ENCODE measurements at regions not wholly inside any gene's neighbourhood (a gene's known extent, or its start where the extent isn't known, plus 50 kb on each side); places are given as distances from the start of the nearest gene placed in this dataset.

DNA sequence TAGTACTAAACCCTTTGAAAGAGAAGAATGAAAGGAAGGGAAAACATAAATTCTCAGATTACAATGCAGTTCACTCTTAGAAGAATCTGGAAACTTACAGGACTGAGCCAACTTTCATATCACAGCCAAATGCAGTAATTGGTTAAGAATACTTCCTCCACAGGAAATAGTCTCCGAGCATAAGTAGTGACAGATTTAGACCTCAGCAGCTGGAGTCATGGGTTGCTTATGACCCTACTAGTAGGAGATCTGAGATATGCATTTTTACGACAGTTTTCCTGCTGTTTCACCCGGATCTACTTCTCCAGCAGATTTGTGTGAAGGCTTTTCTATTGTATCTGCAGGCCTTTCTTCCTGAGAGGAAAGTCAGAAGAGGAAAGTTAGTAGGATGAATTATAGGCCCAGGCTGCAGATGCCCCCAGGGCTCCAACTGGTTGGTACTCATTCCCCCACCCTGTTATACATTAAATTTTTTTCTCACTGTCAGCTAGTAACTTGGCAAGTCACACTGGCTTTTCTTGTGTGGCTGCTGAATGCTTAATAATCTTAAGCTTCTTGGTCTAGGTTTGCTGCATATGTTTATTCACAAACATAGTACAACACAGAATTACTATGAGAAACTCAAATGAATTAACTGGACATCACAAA lies 1241.5 kb upstream of the MIR17HG start:
- DNase-seq: peak in 2 of 3 donors; percentile 8 to 16
- WGBS (ENCODE audit: insufficient coverage): 8% methylated on average over 2 of the region's 3 CpGs
- no peaks in the 10 kb centered on the region for H3K27me3 ChIP-seq (replicated peaks in 2 of 5; ENCODE audit: control insufficient read depth in 4 of 5, insufficient read depth in 5 of 5, low read length in 4 of 5)
- H3K27ac ChIP-seq (ENCODE audit: insufficient read depth in 1 of 2, low read depth in 1 of 2, low read length in 2 of 2, poor library complexity in 1 of 2, severe bottlenecking in 2 of 2): no peak overlapping the region
- CTCF ChIA-PET: no interaction called here
- H3K4me3 ChIP-seq (ENCODE audit: control insufficient read depth in 1 of 7, extremely low read depth in 1 of 7, insufficient read depth in 4 of 7, low read depth in 2 of 7, low read length in 6 of 7): no peak overlapping the region
- H3K9me3 ChIP-seq (ENCODE audit: control extremely low read depth in 1 of 5, control insufficient read depth in 4 of 5, insufficient read depth in 2 of 5, low read depth in 1 of 5, low read length in 4 of 5): peaks cover 0 to 2% (median 0%) of the 10 kb centered on the region in 5 experiments
- POLR2A ChIA-PET: no interaction called here
- H3K4me1 ChIP-seq (ENCODE audit: control extremely low read depth in 1 of 4, control insufficient read depth in 4 of 4, insufficient read depth in 4 of 4, low read length in 3 of 4): peaks cover 0 to 13% (median 2%) of the 10 kb centered on the region in 4 experiments
- no peaks in the 10 kb centered on the region for H3K36me3 ChIP-seq (ENCODE audit: control insufficient read depth in 4 of 4, insufficient read depth in 4 of 4, low read length in 3 of 4)

DNA sequence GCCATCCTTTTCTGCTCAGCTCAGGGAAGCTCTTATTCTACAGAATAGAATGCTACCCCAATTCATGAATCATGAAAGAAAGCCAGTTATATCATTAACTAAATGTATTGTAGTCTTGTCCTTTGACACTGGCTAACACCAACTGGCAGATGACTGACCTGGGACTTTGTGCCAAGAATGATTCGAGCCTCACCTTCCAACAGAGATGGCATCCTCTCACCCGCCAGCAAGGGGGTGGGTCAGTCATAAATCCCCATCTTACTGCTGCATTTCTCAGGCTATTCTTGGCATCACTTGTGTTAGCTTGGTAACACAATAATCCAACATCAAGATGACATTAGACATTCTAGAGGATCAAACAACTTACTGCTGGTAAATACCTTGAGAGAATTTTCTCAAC lies 1239.8 kb upstream of the MIR17HG start:
- Histone ChIP-seq H3K36me3 (ENCODE audit: control insufficient read depth in 4 of 4, insufficient read depth in 4 of 4, low read length in 3 of 4) (no peaks in the 10 kb centered on the region), H3K9me3 (ENCODE audit: control extremely low read depth in 1 of 5, control insufficient read depth in 4 of 5, insufficient read depth in 2 of 5, low read depth in 1 of 5, low read length in 4 of 5) (peaks cover 0 to 2% (median 0%) of the 10 kb centered on the region in 5 experiments), H3K27me3 (replicated peaks in 2 of 5; ENCODE audit: control insufficient read depth in 4 of 5, insufficient read depth in 5 of 5, low read length in 4 of 5) (no peaks in the 10 kb centered on the region), H3K27ac (ENCODE audit: insufficient read depth in 1 of 2, low read depth in 1 of 2, low read length in 2 of 2, poor library complexity in 1 of 2, severe bottlenecking in 2 of 2) (no peak overlapping the region), H3K4me3 (ENCODE audit: control insufficient read depth in 1 of 7, extremely low read depth in 1 of 7, insufficient read depth in 4 of 7, low read depth in 2 of 7, low read length in 6 of 7) (no peak overlapping the region), H3K4me1 (ENCODE audit: control extremely low read depth in 1 of 4, control insufficient read depth in 4 of 4, insufficient read depth in 4 of 4, low read length in 3 of 4) (peaks cover 0 to 13% (median 2%) of the 10 kb centered on the region in 4 experiments)
- ChIA-PET POLR2A (no interaction called here), CTCF (no interaction called here)
- DNase-seq: no peak
- WGBS (ENCODE audit: insufficient coverage): 100% methylated on average over 2 of the region's 2 CpGs

DNA sequence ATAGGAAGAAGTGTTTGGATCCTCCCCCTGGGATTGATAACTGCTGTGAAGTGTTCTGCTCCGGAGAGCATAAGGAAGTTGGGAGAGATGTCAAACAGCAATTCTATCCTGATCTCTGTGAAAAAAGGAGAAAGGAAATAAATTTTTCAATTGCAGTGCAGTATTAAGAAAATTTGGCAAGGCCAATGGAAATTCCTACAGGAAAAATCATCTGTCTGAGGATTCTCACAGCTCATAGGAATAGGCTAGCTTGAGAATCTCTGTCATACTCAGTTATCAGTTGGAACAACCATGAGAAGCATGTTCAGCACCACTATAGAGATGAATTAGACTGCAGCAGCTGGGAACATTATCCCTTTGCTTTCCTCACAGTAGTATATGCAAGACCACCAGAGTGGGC lies 1238.9 kb upstream of the MIR17HG start:
- no peak for DNase-seq
- no peak overlapping the region for H3K4me3 ChIP-seq (ENCODE audit: control insufficient read depth in 1 of 7, extremely low read depth in 1 of 7, insufficient read depth in 4 of 7, low read depth in 2 of 7, low read length in 6 of 7)
- H3K4me1 ChIP-seq (ENCODE audit: control extremely low read depth in 1 of 4, control insufficient read depth in 4 of 4, insufficient read depth in 4 of 4, low read length in 3 of 4): peaks cover 0 to 13% (median 2%) of the 10 kb centered on the region in 4 experiments
- 100% methylated on average over 1 of the region's 1 CpG for WGBS (ENCODE audit: insufficient coverage)
- no peaks in the 10 kb centered on the region for H3K36me3 ChIP-seq (ENCODE audit: control insufficient read depth in 4 of 4, insufficient read depth in 4 of 4, low read length in 3 of 4)
- no peak overlapping the region for H3K27ac ChIP-seq (ENCODE audit: insufficient read depth in 1 of 2, low read depth in 1 of 2, low read length in 2 of 2, poor library complexity in 1 of 2, severe bottlenecking in 2 of 2)
- POLR2A ChIA-PET: no interaction called here
- H3K9me3 ChIP-seq (ENCODE audit: control extremely low read depth in 1 of 5, control insufficient read depth in 4 of 5, insufficient read depth in 2 of 5, low read depth in 1 of 5, low read length in 4 of 5): no peaks in the 10 kb centered on the region
- CTCF ChIA-PET: no interaction called here
- H3K27me3 ChIP-seq (replicated peaks in 2 of 5; ENCODE audit: control insufficient read depth in 4 of 5, insufficient read depth in 5 of 5, low read length in 4 of 5): no peaks in the 10 kb centered on the region

DNA sequence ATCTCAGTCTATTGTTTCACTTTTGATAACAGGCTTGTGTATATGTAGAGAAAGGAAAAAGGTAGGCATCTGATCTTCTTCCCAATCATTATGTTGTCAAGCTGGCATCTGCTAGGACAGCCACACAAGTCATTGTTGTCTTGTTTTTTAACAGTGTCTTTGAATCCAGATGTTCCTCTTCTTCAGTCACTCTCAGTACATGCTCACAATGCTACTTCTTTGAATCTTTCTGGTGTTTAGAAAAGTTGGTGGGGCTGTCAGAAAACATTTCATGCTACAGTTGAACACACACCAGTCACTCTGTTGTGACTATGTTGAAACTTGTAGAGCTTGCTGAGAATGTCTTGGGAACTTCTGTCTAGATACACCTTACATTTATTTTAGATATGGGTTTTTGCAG lies 1231.4 kb upstream of the MIR17HG start:
- POLR2A ChIA-PET: interaction anchor here (0.6 kb wide), 1 partner anchor 1193 kb away, joined by 3 read pairs; no protein-coding TSS in a partner anchor
- CTCF ChIA-PET: no interaction called here

DNA sequence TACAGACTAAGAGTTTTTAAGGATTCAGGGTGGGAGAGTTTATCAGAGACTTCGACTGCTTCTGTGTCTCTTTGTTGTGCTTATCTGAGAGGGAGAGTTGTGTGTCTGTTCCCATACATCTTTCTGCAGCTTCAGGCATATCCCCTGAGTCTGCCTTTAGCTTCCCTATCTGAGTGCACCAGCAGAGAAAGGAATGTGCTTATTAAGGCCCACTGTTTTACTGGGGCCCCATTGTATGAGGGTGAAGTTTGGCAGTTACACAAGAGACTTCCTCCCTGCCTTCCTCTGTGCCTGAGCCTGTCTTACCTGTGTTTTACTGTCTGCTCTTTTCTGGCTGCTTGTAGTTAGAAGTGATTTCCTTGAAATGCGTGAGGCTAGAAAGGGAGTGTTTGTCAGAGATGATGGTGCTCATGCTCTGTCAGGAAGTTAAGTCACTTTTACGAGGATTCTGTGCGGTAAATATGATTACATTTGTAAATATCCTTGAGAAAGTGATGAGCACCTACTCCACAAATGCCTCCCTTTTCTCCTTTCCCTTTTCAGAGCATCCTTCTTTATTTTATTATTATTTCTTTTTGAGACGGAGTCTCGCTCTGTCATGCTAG lies 1228.9 kb upstream of the MIR17HG start:
- ChIA-PET POLR2A (no interaction called here), CTCF (no interaction called here)
- no peak overlapping the region for H3K27ac ChIP-seq (ENCODE audit: insufficient read depth in 1 of 2, low read depth in 1 of 2, low read length in 2 of 2, poor library complexity in 1 of 2, severe bottlenecking in 2 of 2)
- H3K9me3 ChIP-seq (ENCODE audit: control extremely low read depth in 1 of 5, control insufficient read depth in 4 of 5, insufficient read depth in 2 of 5, low read depth in 1 of 5, low read length in 4 of 5): no peaks in the 10 kb centered on the region
- WGBS (ENCODE audit: insufficient coverage): no CpG with 5 or more reads among the region's 6 CpGs
- H3K4me1 ChIP-seq (ENCODE audit: control extremely low read depth in 1 of 4, control insufficient read depth in 4 of 4, insufficient read depth in 4 of 4, low read length in 3 of 4): peaks cover 0 to 2% (median 0%) of the 10 kb centered on the region in 4 experiments
- no peaks in the 10 kb centered on the region for H3K36me3 ChIP-seq (ENCODE audit: control insufficient read depth in 4 of 4, insufficient read depth in 4 of 4, low read length in 3 of 4)
- no peak overlapping the region for H3K4me3 ChIP-seq (ENCODE audit: control insufficient read depth in 1 of 7, extremely low read depth in 1 of 7, insufficient read depth in 4 of 7, low read depth in 2 of 7, low read length in 6 of 7)
- H3K27me3 ChIP-seq (replicated peaks in 2 of 5; ENCODE audit: control insufficient read depth in 4 of 5, insufficient read depth in 5 of 5, low read length in 4 of 5): no peaks in the 10 kb centered on the region
- no peak for DNase-seq

More for the DNA sequence above, 1231.4 kb upstream of the MIR17HG start:
- Histone ChIP-seq H3K36me3 (ENCODE audit: control insufficient read depth in 4 of 4, insufficient read depth in 4 of 4, low read length in 3 of 4) (no peaks in the 10 kb centered on the region), H3K4me1 (ENCODE audit: control extremely low read depth in 1 of 4, control insufficient read depth in 4 of 4, insufficient read depth in 4 of 4, low read length in 3 of 4) (peaks cover 0 to 2% (median 0%) of the 10 kb centered on the region in 4 experiments), H3K27me3 (replicated peaks in 2 of 5; ENCODE audit: control insufficient read depth in 4 of 5, insufficient read depth in 5 of 5, low read length in 4 of 5) (no peaks in the 10 kb centered on the region), H3K27ac (ENCODE audit: insufficient read depth in 1 of 2, low read depth in 1 of 2, low read length in 2 of 2, poor library complexity in 1 of 2, severe bottlenecking in 2 of 2) (no peak overlapping the region), H3K9me3 (ENCODE audit: control extremely low read depth in 1 of 5, control insufficient read depth in 4 of 5, insufficient read depth in 2 of 5, low read depth in 1 of 5, low read length in 4 of 5) (no peaks in the 10 kb centered on the region), H3K4me3 (ENCODE audit: control insufficient read depth in 1 of 7, extremely low read depth in 1 of 7, insufficient read depth in 4 of 7, low read depth in 2 of 7, low read length in 6 of 7) (no peak overlapping the region)
- DNase-seq: no peak

DNA sequence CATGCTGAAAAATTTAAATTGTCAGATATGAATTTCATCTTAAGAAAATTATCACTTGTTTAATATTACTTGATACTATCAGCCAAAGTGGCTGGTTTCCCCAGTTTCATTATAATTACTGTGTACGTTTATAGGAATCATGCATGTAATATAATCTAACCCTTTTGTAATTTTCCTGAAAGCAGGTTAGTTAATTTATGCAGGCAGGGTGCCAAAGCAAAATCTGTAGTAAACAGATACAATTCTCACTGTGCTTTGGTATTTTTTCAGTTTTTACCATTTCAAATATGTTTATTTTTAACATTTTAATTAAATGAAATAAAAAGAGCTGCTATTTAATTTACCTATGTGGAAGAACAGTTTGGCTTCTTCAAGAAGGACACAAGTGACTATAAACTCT lies 1227.5 kb upstream of the MIR17HG start:
- Histone ChIP-seq H3K27me3 (replicated peaks in 2 of 5; ENCODE audit: control insufficient read depth in 4 of 5, insufficient read depth in 5 of 5, low read length in 4 of 5) (no peaks in the 10 kb centered on the region), H3K4me1 (ENCODE audit: control extremely low read depth in 1 of 4, control insufficient read depth in 4 of 4, insufficient read depth in 4 of 4, low read length in 3 of 4) (peaks cover 0 to 2% (median 0%) of the 10 kb centered on the region in 4 experiments), H3K4me3 (ENCODE audit: control insufficient read depth in 1 of 7, extremely low read depth in 1 of 7, insufficient read depth in 4 of 7, low read depth in 2 of 7, low read length in 6 of 7) (no peak overlapping the region), H3K9me3 (ENCODE audit: control extremely low read depth in 1 of 5, control insufficient read depth in 4 of 5, insufficient read depth in 2 of 5, low read depth in 1 of 5, low read length in 4 of 5) (no peaks in the 10 kb centered on the region), H3K36me3 (ENCODE audit: control insufficient read depth in 4 of 4, insufficient read depth in 4 of 4, low read length in 3 of 4) (no peaks in the 10 kb centered on the region), H3K27ac (ENCODE audit: insufficient read depth in 1 of 2, low read depth in 1 of 2, low read length in 2 of 2, poor library complexity in 1 of 2, severe bottlenecking in 2 of 2) (no peak overlapping the region)
- DNase-seq: no peak
- no CpG with 5 or more reads among the region's 1 CpG for WGBS (ENCODE audit: insufficient coverage)
- CTCF ChIA-PET: no interaction called here
- POLR2A ChIA-PET: no interaction called here

DNA sequence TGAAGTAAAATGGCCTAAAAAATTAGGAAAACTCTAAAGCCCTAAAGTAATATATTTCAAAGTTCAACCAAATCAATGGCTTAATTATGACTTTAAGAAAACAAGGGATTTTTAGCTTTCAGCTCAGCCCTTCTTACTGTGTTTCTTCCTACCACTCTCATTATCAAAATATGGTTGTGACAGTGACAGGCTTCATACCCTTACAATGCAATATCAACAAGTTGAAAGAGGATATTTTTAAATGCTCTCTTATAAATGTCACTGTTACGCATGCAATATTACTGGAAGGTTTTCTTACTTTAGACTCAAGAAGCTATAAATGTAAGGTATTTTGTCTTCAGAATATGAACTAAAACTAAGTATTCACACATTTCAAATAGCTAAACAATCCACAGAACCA lies 1225.7 kb upstream of the MIR17HG start:
- Histone ChIP-seq H3K27me3 (replicated peaks in 2 of 5; ENCODE audit: control insufficient read depth in 4 of 5, insufficient read depth in 5 of 5, low read length in 4 of 5) (no peaks in the 10 kb centered on the region), H3K9me3 (ENCODE audit: control extremely low read depth in 1 of 5, control insufficient read depth in 4 of 5, insufficient read depth in 2 of 5, low read depth in 1 of 5, low read length in 4 of 5) (no peaks in the 10 kb centered on the region), H3K4me1 (ENCODE audit: control extremely low read depth in 1 of 4, control insufficient read depth in 4 of 4, insufficient read depth in 4 of 4, low read length in 3 of 4) (peaks cover 0 to 2% (median 0%) of the 10 kb centered on the region in 4 experiments), H3K4me3 (ENCODE audit: control insufficient read depth in 1 of 7, extremely low read depth in 1 of 7, insufficient read depth in 4 of 7, low read depth in 2 of 7, low read length in 6 of 7) (no peak overlapping the region), H3K27ac (ENCODE audit: insufficient read depth in 1 of 2, low read depth in 1 of 2, low read length in 2 of 2, poor library complexity in 1 of 2, severe bottlenecking in 2 of 2) (no peak overlapping the region), H3K36me3 (ENCODE audit: control insufficient read depth in 4 of 4, insufficient read depth in 4 of 4, low read length in 3 of 4) (no peaks in the 10 kb centered on the region)
- POLR2A ChIA-PET: no interaction called here
- no peak for DNase-seq
- WGBS (ENCODE audit: insufficient coverage): no CpG with 5 or more reads among the region's 1 CpG
- CTCF ChIA-PET: no interaction called here
